Renal cortex interstitium (tissue), 11 donors: ENCODE measurements at regions not wholly inside any gene's neighbourhood (a gene's known extent, or its start where the extent isn't known, plus 50 kb on each side); places are given as distances from the start of the nearest gene placed in this dataset.

Source experiments
- DNase-seq, 11 donors: peaks; one replicate each; pipeline ENCODE4 v3.0.0-alpha.2; 2013; ENCODE audit warnings: low read depth in 9 of 11, low spot score in 4 of 11; ENCODE audit errors: extremely low read depth in 1 of 11

DNA sequence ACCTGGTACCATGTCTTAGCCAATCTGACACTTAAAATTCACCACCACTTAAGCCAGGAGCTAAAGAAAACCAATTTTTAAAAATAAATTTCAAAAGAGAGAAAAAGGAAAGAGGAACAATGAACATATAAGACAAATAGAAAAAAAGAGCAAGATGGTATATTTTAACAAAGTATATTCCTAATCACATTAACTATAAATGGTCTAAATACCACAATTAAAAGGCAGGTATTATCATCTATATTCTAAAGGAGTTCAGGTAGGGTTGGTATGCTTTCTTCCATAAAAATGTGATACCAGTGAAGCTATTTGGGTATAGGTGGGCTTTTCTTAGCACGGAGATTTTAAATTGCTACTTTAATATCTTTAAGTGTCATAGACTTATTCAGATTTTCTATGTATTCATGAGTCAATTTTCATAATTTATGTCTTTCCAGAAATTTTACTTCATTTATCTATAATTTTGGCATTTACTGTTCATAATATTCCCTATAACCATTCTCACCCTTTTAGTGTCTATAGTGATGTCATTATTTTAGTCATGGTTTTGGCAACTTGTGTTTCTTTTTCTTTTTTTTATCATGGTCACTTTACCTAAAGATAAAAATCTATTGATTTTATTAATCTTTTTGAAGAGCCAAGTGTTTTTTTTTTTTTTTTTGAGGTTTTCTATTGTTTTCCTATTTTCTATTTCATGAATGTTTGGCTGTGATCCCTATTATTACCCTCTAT lies 56.5 kb upstream of the IGLL5 start:
- DNase-seq, result no peak

DNA sequence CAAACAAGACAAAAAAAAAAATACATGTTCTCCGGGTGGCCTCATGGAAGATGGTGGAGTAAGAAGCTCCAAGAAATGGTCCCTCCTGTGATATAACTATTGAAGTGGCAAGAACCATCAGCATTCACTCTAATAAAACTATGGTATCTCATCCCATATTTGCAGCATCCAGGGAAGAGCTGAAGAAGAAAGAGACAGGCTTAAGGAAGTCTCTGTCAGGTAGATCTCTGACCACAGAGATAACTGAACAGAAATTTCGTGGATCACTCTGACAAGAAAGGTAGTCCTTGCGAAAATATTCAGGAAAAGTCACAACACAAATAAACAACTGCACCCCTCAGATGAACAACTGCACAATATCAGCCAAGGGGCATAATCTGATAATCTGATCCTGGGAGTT lies 54.6 kb upstream of the IGLL5 start:
- no peak for DNase-seq

DNA sequence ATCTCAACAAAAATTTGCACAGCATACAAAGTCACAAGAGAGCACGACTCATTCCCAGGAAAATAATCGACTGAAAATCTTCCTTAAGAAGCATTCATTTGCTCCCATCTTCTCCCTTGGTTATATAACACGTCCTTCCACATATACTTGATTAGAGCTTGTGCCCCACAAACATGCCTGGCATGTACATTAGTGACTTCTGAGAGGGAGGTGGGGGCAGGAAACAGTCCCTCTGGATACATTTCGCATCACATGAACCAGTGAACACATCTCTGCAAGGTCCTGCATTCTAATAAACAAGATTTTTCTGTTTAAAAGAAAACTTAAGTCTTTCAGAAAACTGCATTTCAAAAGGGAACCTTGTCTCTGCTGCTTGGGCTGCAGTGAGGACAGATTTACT lies 54.1 kb upstream of the IGLL5 start:
- no peak for DNase-seq

DNA sequence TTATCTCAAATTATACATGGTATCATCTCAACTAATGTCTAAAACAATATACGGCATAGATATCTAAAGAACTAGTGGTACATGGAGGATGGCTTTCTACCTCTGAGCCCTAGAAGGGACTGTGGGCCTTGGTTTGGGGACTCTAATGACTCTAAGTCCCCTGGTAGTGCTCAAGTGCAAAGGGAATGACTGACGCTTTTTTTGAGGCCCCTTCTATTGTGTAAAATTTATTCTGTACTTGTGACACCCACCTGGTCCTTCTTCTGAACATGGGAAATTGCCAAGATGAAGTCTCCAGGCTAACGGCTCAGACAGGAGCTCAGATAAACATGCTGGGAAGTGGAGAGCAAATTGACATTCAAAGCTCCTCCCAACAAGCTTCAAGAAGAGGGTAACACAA lies 53.4 kb upstream of the IGLL5 start:
- no peak for DNase-seq

DNA sequence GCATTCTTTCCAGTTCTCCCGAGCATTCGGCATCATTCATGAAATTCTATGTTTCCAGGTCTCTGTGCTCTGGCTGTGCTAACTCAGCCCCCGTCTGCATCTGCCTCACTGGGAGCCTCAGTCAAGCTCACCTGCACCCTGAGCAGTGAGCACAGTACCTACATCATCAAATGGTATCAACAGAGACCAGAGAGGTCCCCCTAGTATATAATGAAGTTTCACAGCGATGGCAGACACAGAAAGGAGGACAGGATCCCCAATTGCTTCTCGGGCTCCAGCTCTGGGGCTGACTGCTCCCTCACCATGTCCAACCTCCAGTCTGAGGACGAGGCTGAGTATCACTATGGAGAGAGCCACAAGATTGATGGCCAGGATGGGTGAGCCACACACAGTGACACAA lies 52.8 kb upstream of the IGLL5 start:
- no peak for DNase-seq

DNA sequence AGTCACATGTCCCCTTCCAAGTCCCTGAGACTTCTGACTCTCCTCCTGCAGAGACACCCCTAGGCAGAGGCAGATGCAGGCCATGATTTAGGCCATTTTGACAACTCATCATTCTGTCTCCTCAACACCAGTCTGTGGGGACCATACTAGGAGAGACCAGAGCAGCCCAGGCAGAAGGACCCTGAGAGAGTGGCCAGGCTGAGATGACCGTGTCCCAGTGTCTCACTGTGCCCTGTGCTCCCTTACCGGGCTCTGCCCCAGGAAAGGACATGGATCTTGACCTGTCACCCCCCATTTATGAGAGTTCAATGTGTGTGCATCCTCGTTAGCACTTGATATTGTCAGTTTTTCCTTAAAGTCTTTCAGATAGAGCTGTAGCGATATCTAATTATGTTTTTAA lies 52.4 kb upstream of the IGLL5 start:
- DNase-seq, result no peak

DNA sequence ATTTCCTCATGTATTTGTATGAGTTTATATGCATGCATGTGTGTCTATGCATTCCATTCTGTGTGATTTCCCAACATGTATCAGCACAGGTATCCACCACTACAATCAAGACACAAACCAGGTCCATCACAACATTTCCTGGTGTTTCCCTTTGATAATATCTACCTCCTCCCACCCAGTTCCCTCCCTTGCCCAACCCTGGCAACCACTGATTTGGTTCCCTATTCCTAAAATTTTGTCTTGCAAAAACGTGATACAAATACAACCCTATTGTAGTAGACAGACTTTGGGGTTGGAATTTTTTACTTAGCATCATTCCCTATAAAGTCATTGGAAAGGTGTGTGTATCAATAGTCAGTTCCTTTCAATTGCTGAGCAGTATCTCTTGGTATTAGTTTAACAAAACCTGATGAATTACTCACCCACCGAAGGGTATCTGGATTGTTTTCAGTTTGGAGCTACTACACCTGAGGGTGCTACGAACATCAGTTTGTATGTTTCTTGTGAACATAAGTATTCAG lies 51.8 kb upstream of the IGLL5 start:
- DNase-seq, result no peak

DNA sequence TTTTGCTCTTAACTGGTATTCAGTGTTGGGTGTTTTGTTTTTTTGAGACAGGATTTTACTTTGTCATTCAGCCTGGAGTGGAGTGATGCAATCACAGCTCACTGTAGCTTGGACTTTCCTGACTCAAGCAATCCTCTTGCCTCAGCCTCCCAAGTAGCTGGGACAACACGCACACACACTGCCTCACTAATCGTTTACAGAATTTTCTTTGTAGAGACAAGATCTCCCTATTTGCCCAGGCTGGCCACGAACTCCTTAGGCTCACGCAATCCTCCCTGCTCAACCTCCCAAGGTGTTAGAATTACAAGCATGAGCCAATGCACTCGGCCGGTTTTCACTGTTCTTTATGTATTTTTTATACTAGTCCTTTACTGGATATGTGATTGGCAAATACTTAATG lies 51.0 kb upstream of the IGLL5 start:
- no peak for DNase-seq
